IMR-90 (cell line): ENCODE measurements at regions not wholly inside any gene's neighbourhood (a gene's known extent, or its start where the extent isn't known, plus 50 kb on each side); places are given as distances from the start of the nearest gene placed in this dataset.

Source experiments
- ATAC-seq: fragments of 200-7000 bp; cut with Tn5 transposase; 2 replicates; pipeline ENCODE4 v1.9.1; 2020; ENCODE audit warnings: low read depth, mild to moderate bottlenecking, moderate library complexity
- BruUV-seq: library from RNA; stranded (reverse); fragments of 400-500 nt; replicated peaks from 2 replicates; lab custom pipeline; 2021; lab: Mats Ljungman, UMichigan
- CTCF ChIA-PET: fragments of 300-600 bp; formaldehyde crosslinking; extraction: SDS; loops from one replicate; lab custom pipeline; 2021; ENCODE audit warnings: antibody characterized with exemption; lab: Yijun Ruan, JAX
- POLR2A ChIA-PET: fragments of 300-600 bp; sonication (Branson Sonifier 250); formaldehyde crosslinking; loops from one replicate; lab custom pipeline; 2022; ENCODE audit warnings: antibody characterized with exemption; ENCODE audit not compliant: unreplicated experiment; lab: Charles Lee
- DNase-seq: peaks from one replicate; pipeline ENCODE4 v3.0.0; 2013
- H2AFZ ChIP-seq: replicated peaks from 2 replicates; pipeline ENCODE3; 2013; ENCODE audit warnings: low read length, mild to moderate bottlenecking; ENCODE audit not compliant: poor library complexity
- H2AK5ac ChIP-seq: 2 replicates; pipeline ENCODE4 v1.6.1; 2013; ENCODE audit warnings: low read depth, low read length, inconsistent platforms
- H2AK9ac ChIP-seq: replicated peaks from 2 replicates; pipeline ENCODE3; 2013; ENCODE audit warnings: mild to moderate bottlenecking, low read depth, low read length, moderate library complexity; ENCODE audit not compliant: poor library complexity
- H2BK120ac ChIP-seq: 2 replicates; pipeline ENCODE4 v1.6.1; 2013; ENCODE audit warnings: low read depth, low read length, inconsistent platforms
- H2BK15ac ChIP-seq: 3 replicates; pipeline ENCODE4 v1.6.1; 2013; ENCODE audit warnings: low read depth, low read length, inconsistent platforms
- H2BK20ac ChIP-seq: 2 replicates; pipeline ENCODE4 v1.6.1; 2013; ENCODE audit warnings: low read depth, mild to moderate bottlenecking, inconsistent platforms, low read length, moderate library complexity
- H2BK5ac ChIP-seq: 2 replicates; pipeline ENCODE4 v1.6.1; 2013; ENCODE audit warnings: mild to moderate bottlenecking, low read depth, low read length, inconsistent platforms; ENCODE audit not compliant: poor library complexity, severe bottlenecking
- H3K14ac ChIP-seq: replicated peaks from 2 replicates; pipeline ENCODE4 v1.6.1; 2013; ENCODE audit warnings: low read depth, low read length, inconsistent platforms
- H3K18ac ChIP-seq: 2 replicates; pipeline ENCODE4 v1.6.1; 2013; ENCODE audit warnings: low read depth, low read length, control low read depth
- H3K23ac ChIP-seq: 2 replicates; pipeline ENCODE4 v1.6.1; 2013; ENCODE audit warnings: low read depth, low read length, inconsistent platforms
- H3K27ac ChIP-seq: 2 replicates; pipeline ENCODE4 v1.5.1; 2013; ENCODE audit warnings: mild to moderate bottlenecking, control low read depth, low read length; ENCODE audit not compliant: insufficient read depth
- H3K27me3 ChIP-seq: 2 replicates; pipeline ENCODE4 v1.6.1; 2013; ENCODE audit warnings: low read length; ENCODE audit not compliant: control insufficient read depth, insufficient read depth
- H3K36me3 ChIP-seq: 2 replicates; pipeline ENCODE4 v1.6.1; 2013; ENCODE audit warnings: low read length, mixed read lengths; ENCODE audit not compliant: control insufficient read depth, insufficient read depth
- H3K4ac ChIP-seq: 2 replicates; pipeline ENCODE4 v1.6.1; 2013; ENCODE audit warnings: low read depth, low read length, inconsistent platforms
- H3K4me1 ChIP-seq: 2 replicates; pipeline ENCODE4 v1.6.1; 2013; ENCODE audit warnings: low read length, mixed read lengths; ENCODE audit not compliant: control insufficient read depth, insufficient read depth
- H3K4me2 ChIP-seq: 2 replicates; pipeline ENCODE4 v1.6.1; 2013; ENCODE audit warnings: low read depth, mild to moderate bottlenecking, control low read depth, low read length, moderate library complexity
- H3K4me3 ChIP-seq: 2 replicates; pipeline ENCODE4 v1.5.1; 2013; ENCODE audit warnings: low read depth, mild to moderate bottlenecking, control low read depth, low read length, moderate library complexity; ENCODE audit not compliant: insufficient read depth
- H3K56ac ChIP-seq: 2 replicates; pipeline ENCODE4 v1.6.1; 2013; ENCODE audit warnings: low read length, inconsistent platforms; ENCODE audit not compliant: insufficient read depth; ENCODE audit errors: extremely low read depth
- H3K79me1 ChIP-seq, 2 experiments: 2 replicates each; pipeline ENCODE4 v1.6.1; 2013; ENCODE audit warnings: low read length in 2 of 2, inconsistent platforms in 1 of 2, low read depth in 1 of 2
- H3K9ac ChIP-seq: 2 replicates; pipeline ENCODE4 v1.6.1; 2013; ENCODE audit warnings: low read depth, low read length, control low read depth
- H3K9me1 ChIP-seq: 2 replicates; pipeline ENCODE4 v1.6.1; 2013; ENCODE audit warnings: low read length, inconsistent platforms; ENCODE audit not compliant: insufficient read depth
- H3K9me3 ChIP-seq: 2 replicates; pipeline ENCODE4 v1.6.1; 2013; ENCODE audit warnings: low read length; ENCODE audit not compliant: control insufficient read depth, insufficient read depth
- H4K20me1 ChIP-seq: 2 replicates; pipeline ENCODE4 v1.6.1; 2013; ENCODE audit warnings: low read length, inconsistent platforms; ENCODE audit not compliant: insufficient read depth
- H4K5ac ChIP-seq: 2 replicates; pipeline ENCODE4 v1.6.1; 2013; ENCODE audit warnings: mild to moderate bottlenecking, low read depth, low read length, control low read depth
- H4K8ac ChIP-seq, 2 experiments: 2 replicates each; pipeline ENCODE4 v1.6.1; 2013; ENCODE audit warnings: low read depth in 2 of 2, low read length in 2 of 2, control low read depth in 1 of 2, inconsistent platforms in 1 of 2
- H4K91ac ChIP-seq: 2 replicates; pipeline ENCODE4 v1.6.1; 2013; ENCODE audit warnings: low read depth, low read length, inconsistent platforms; ENCODE audit not compliant: insufficient read depth
- MXI1 ChIP-seq: IDR thresholded peaks from 2 replicates; pipeline ENCODE4 v1.6.1; 2012; ENCODE audit warnings: low read depth, mild to moderate bottlenecking, low read length, moderate library complexity, borderline replicate concordance
- NFE2L2 ChIP-seq: fragments of 150-350 bp; IDR thresholded peaks from 2 replicates; pipeline ENCODE4 v1.6.1; 2016; ENCODE audit warnings: low read depth, mild to moderate bottlenecking, low read length
- RCOR1 ChIP-seq: IDR thresholded peaks from 2 replicates; pipeline ENCODE4 v1.6.1; 2012; ENCODE audit warnings: mild to moderate bottlenecking, low read length, improper control_type of control experiment; ENCODE audit not compliant: insufficient replicate concordance
- WGBS, 2 experiments: methylation state at CpG; one replicate each; pipeline versions ENCODE4 v1.1.5 to v1.1.7; 2013; ENCODE audit warnings: missing lambda C conversion rate in 2 of 2; ENCODE audit not compliant: insufficient read length in 1 of 2; ENCODE audit errors: extremely low coverage in 2 of 2; 5-methylcytosine and 5-hydroxymethylcytosine counted together
- dilution Hi-C: fragments of 300-500 bp; cut with HindIII; formaldehyde crosslinking; loops from one replicate; pipeline ENCODE4 v1.14.3; 2018; ENCODE audit warnings: low sequenced_read_pairs; ENCODE audit not compliant: unreplicated experiment
- in situ Hi-C: fragments of 300-500 bp; cut with MboI; formaldehyde crosslinking; loops from 3 replicates; pipeline ENCODE4 v1.14.3; 2019; ENCODE audit warnings: low sequenced_read_pairs, inconsistent platforms, mixed read lengths
- intact Hi-C: fragments of 100-400 bp; cut with micrococcal nuclease; formaldehyde crosslinking; loops from 2 replicates; pipeline ENCODE4 v1.10.0; 2022
- TF ChIP-seq, protein P1 (sequence below): fragments of 150-350 bp; IDR thresholded peaks from 2 replicates; pipeline ENCODE4 v1.6.1; 2017; ENCODE audit warnings: mild to moderate bottlenecking, antibody characterized with exemption, low read length, low read depth

DNA sequence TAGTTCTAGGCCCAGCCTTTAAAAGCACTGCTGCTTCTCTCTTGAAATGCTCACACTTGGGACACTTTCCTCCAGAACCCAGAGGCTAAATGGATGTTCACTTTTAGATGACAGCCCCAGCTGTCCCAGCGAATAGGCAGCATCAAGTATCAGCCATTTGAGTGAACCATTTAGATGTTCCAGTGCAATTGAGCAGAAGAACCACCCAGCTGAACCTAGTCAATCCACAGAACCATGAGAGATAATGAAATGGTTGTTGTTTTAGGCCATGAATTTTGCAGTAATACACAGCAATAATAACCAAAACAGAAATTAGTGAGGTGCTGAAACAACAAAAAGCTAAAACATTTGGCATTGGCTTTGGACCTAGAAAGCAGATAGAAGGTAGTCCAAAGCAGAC is 273.9 kb downstream of the ETV1 start:
- dilution Hi-C loops: no loop called here
- ChIA-PET CTCF (no interaction called here), POLR2A (no interaction called here)
- no peaks in the 10 kb centered on the region for H3K36me3 ChIP-seq
- no peak overlapping the region for H3K23ac ChIP-seq
- H4K20me1 ChIP-seq: no peaks in the 10 kb centered on the region
- H3K4me2 ChIP-seq: no peak overlapping the region
- TF ChIP-seq, protein P1, sequence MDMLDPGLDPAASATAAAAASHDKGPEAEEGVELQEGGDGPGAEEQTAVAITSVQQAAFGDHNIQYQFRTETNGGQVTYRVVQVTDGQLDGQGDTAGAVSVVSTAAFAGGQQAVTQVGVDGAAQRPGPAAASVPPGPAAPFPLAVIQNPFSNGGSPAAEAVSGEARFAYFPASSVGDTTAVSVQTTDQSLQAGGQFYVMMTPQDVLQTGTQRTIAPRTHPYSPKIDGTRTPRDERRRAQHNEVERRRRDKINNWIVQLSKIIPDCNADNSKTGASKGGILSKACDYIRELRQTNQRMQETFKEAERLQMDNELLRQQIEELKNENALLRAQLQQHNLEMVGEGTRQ: no peak
- TF ChIP-seq NFE2L2: no peak
- no peak for TF ChIP-seq MXI1
- no peak for TF ChIP-seq RCOR1
- H2BK120ac ChIP-seq: no peak overlapping the region
- no peak overlapping the region for H2BK20ac ChIP-seq
- BruUV-seq: no TSS peak
- no peak for ATAC-seq
- H2BK5ac ChIP-seq: no peak overlapping the region
- no CpG with 5 or more reads among the region's 1 CpG for WGBS, 2 experiments
- no peak overlapping the region for H3K9ac ChIP-seq
- H3K9me1 ChIP-seq: no peaks in the 10 kb centered on the region
- H3K14ac ChIP-seq: no peak overlapping the region
- no peak overlapping the region for H2AFZ ChIP-seq
- no peak overlapping the region for H3K18ac ChIP-seq
- in situ Hi-C loops: no loop called here
- no peak overlapping the region for H4K5ac ChIP-seq
- no peaks in the 10 kb centered on the region for H3K27me3 ChIP-seq
- DNase-seq: no peak
- no peak overlapping the region for H3K4ac ChIP-seq
- H3K79me1 ChIP-seq: no peaks in the 10 kb centered on the region
- H3K56ac ChIP-seq: no peak overlapping the region
- intact Hi-C loops: no loop called here
- H4K8ac ChIP-seq: no peak overlapping the region
- H2AK9ac ChIP-seq: no peak overlapping the region
- no peak overlapping the region for H2AK5ac ChIP-seq
- no peak overlapping the region for H2BK15ac ChIP-seq
- H4K91ac ChIP-seq: no peak overlapping the region
- H3K4me1 ChIP-seq: no peaks in the 10 kb centered on the region
- peaks cover 2% of the 10 kb centered on the region; the same call in 1 of the 2 replicates for H3K9me3 ChIP-seq
- no peak overlapping the region for H3K27ac ChIP-seq
- H3K4me3 ChIP-seq: no peak overlapping the region
